HepG2 (cell line): ENCODE measurements at regions not wholly inside any gene's neighbourhood (a gene's known extent, or its start where the extent isn't known, plus 50 kb on each side); places are given as distances from the start of the nearest gene placed in this dataset.

Source experiments
- ATAC-seq: fragments of 200-7000 bp; cut with Tn5 transposase; 3 replicates; pipeline ENCODE4 v1.9.1; 2020; ENCODE audit warnings: mild to moderate bottlenecking, moderate library complexity
- BruUV-seq: library from RNA; stranded (reverse); fragments of 400-500 nt; replicated peaks from 2 replicates; lab custom pipeline; 2021; lab: Mats Ljungman, UMichigan
- CTCF ChIA-PET: fragments of 300-600 bp; formaldehyde crosslinking; extraction: SDS; loops from one replicate; lab custom pipeline; 2021; ENCODE audit warnings: low total read pairs, inconsistent platforms, low intra/inter-chr PET ratio; lab: Yijun Ruan, JAX
- POLR2A ChIA-PET: fragments of 350-600 bp; sonication (Branson Sonifier 250); formaldehyde crosslinking; loops from one replicate; lab custom pipeline; 2020; ENCODE audit warnings: antibody characterized with exemption, inconsistent platforms; lab: Yijun Ruan, JAX
- DNase-seq: peaks from one replicate; pipeline ENCODE4 v3.0.0-alpha.2; 2015; ENCODE audit warnings: low spot score
- FAIRE-seq: peaks from 3 replicates; lab custom pipeline; 2011; peaks lifted over from hg19 to GRCh38; lab: Jason Lieb, UNC
- H2AFZ ChIP-seq: one replicate; pipeline ENCODE4 v1.6.1; 2011; ENCODE audit warnings: low read length, inconsistent platforms
- H3K27ac ChIP-seq: fragments of 300-600 bp; 3 replicates; pipeline ENCODE4 v1.8.0; 2011; ENCODE audit warnings: mixed run types, mild to moderate bottlenecking, mixed read lengths, low read length, inconsistent platforms; ENCODE audit not compliant: insufficient read depth; ENCODE audit errors: extremely low read length
- H3K27me3 ChIP-seq, 2 experiments: fragments of 200-600 bp in 1 of 2; 2 replicates in 1 of 2; 3 replicates in 1 of 2; pipeline versions ENCODE4 v1.6.0 to v1.8.0; 2011; ENCODE audit warnings: low read length in 2 of 2, mild to moderate bottlenecking in 2 of 2, moderate library complexity in 2 of 2, inconsistent platforms in 1 of 2; ENCODE audit not compliant: insufficient read depth in 2 of 2, control insufficient read depth in 1 of 2
- H3K36me3 ChIP-seq, 2 experiments: fragments of 200-600 bp in 1 of 2; replicated peaks in 1 of 2; 2 replicates in 1 of 2; 3 replicates in 1 of 2; pipeline versions ENCODE4 v1.5.1 to v1.8.0; 2011; ENCODE audit warnings: low read length in 2 of 2, inconsistent platforms in 1 of 2; ENCODE audit not compliant: insufficient read depth in 2 of 2, control insufficient read depth in 1 of 2
- H3K4me1 ChIP-seq: 2 replicates; pipeline ENCODE4 v1.5.1; 2012; ENCODE audit warnings: low read length, inconsistent platforms; ENCODE audit not compliant: insufficient read depth
- H3K4me2 ChIP-seq: 2 replicates; pipeline ENCODE4 v1.6.0; 2011; ENCODE audit warnings: low read depth, low read length, inconsistent platforms
- H3K4me3 ChIP-seq, 3 experiments: fragments of 200-600 bp in 1 of 3; sonication (generic), shearing (Covaris generic) in 1 of 3; replicated peaks in 1 of 3; 2 replicates each; pipeline ENCODE4 v1.5.1; 2011 to 2016; ENCODE audit warnings: low read length in 3 of 3, inconsistent platforms in 2 of 3, low read depth in 2 of 3, mild to moderate bottlenecking in 2 of 3, control low read depth in 1 of 3, mixed read lengths in 1 of 3; ENCODE audit not compliant: insufficient read depth in 1 of 3
- H3K79me2 ChIP-seq: one replicate; pipeline ENCODE4 v1.6.1; 2011; ENCODE audit warnings: low read length, inconsistent platforms; ENCODE audit not compliant: insufficient read depth
- H3K9ac ChIP-seq: 2 replicates; pipeline ENCODE4 v1.6.0; 2011; ENCODE audit warnings: mild to moderate bottlenecking, low read depth, low read length, inconsistent platforms; ENCODE audit not compliant: insufficient read depth
- H3K9me3 ChIP-seq: 2 replicates; pipeline ENCODE4 v1.5.1; 2012; ENCODE audit warnings: mild to moderate bottlenecking, low read length
- H4K20me1 ChIP-seq: 2 replicates; pipeline ENCODE4 v1.6.0; 2011; ENCODE audit warnings: inconsistent platforms, mild to moderate bottlenecking, low read length, moderate library complexity; ENCODE audit not compliant: insufficient read depth
- CBX2 ChIP-seq, 2 experiments: fragments of 200-600 bp in 1 of 2; sonication (generic); formaldehyde crosslinking in 1 of 2; IDR thresholded peaks; 2 replicates each; pipeline versions ENCODE4 v1.7.0 to v1.8.1; 2018 to 2022; ENCODE audit warnings: low read depth in 2 of 2, low read length in 1 of 2, mild to moderate bottlenecking in 1 of 2, missing genetic modification reagents in 1 of 2
- CBX5 ChIP-seq: sonication (generic); formaldehyde crosslinking; IDR thresholded peaks from 2 replicates; pipeline ENCODE4 v1.4.0; 2020; ENCODE audit warnings: missing genetic modification reagents, borderline replicate concordance
- DMAP1 ChIP-seq: IDR thresholded peaks from 2 replicates; pipeline ENCODE4 v1.6.1; 2016
- GLI4 ChIP-seq: sonication (generic); formaldehyde crosslinking; IDR thresholded peaks from 2 replicates; pipeline ENCODE4 v1.5.1; 2020; ENCODE audit warnings: missing genetic modification reagents, mild to moderate bottlenecking, moderate library complexity, borderline replicate concordance
- HIVEP1 ChIP-seq: sonication (generic); formaldehyde crosslinking; IDR thresholded peaks from 2 replicates; pipeline ENCODE4 v1.4.0; 2020; ENCODE audit warnings: mild to moderate bottlenecking, missing genetic modification reagents
- HNRNPLL ChIP-seq: fragments of 200-400 bp; formaldehyde crosslinking; IDR thresholded peaks from 2 replicates; pipeline ENCODE4 v1.6.1; 2017; ENCODE audit warnings: mild to moderate bottlenecking, low read depth, low read length; ENCODE audit not compliant: poor library complexity, severe bottlenecking
- MEF2D ChIP-seq: sonication (generic); formaldehyde crosslinking; IDR thresholded peaks from 2 replicates; pipeline ENCODE4 v1.5.1; 2020; ENCODE audit warnings: mild to moderate bottlenecking, missing genetic modification reagents
- NCOR1 ChIP-seq: fragments of 200-600 bp; sonication (generic); IDR thresholded peaks from 2 replicates; pipeline ENCODE4 v1.7.0; 2017; ENCODE audit warnings: antibody characterized with exemption, low read length, borderline replicate concordance
- SAP130 ChIP-seq: IDR thresholded peaks from 2 replicates; pipeline ENCODE4 v1.6.1; 2016; ENCODE audit warnings: low read depth
- WIZ ChIP-seq: sonication (generic); formaldehyde crosslinking; IDR thresholded peaks from 2 replicates; pipeline ENCODE4 v1.5.1; 2020; ENCODE audit warnings: mild to moderate bottlenecking, missing genetic modification reagents
- YEATS4 ChIP-seq: sonication (generic); formaldehyde crosslinking; IDR thresholded peaks from 2 replicates; pipeline ENCODE4 v1.4.0; 2020; ENCODE audit warnings: missing genetic modification reagents, borderline replicate concordance
- ZMYM4 ChIP-seq: sonication (generic); formaldehyde crosslinking; IDR thresholded peaks from 2 replicates; pipeline ENCODE4 v1.8.1; 2023; ENCODE audit warnings: mild to moderate bottlenecking, missing genetic modification reagents
- ZNF17 ChIP-seq: sonication (generic); formaldehyde crosslinking; IDR thresholded peaks from 2 replicates; pipeline ENCODE4 v1.5.0; 2020; ENCODE audit warnings: mild to moderate bottlenecking, missing genetic modification reagents
- ZNF224 ChIP-seq: sonication (generic); formaldehyde crosslinking; IDR thresholded peaks from 2 replicates; pipeline ENCODE4 v1.5.0; 2020; ENCODE audit warnings: mild to moderate bottlenecking, missing genetic modification reagents
- ZNF274 ChIP-seq: sonication (generic); formaldehyde crosslinking; IDR thresholded peaks from 2 replicates; pipeline ENCODE4 v1.5.1; 2020; ENCODE audit warnings: mild to moderate bottlenecking, missing genetic modification reagents
- ZNF292 ChIP-seq: sonication (generic); formaldehyde crosslinking; IDR thresholded peaks from 2 replicates; pipeline ENCODE4 v1.8.1; 2022; ENCODE audit warnings: mild to moderate bottlenecking, low read depth, missing genetic modification reagents, borderline replicate concordance
- ZNF460 ChIP-seq: sonication (generic); formaldehyde crosslinking; IDR thresholded peaks from 2 replicates; pipeline ENCODE4 v1.5.1; 2020; ENCODE audit warnings: missing genetic modification reagents, mild to moderate bottlenecking, borderline replicate concordance
- WGBS: methylation state at CpG from one replicate; pipeline ENCODE4 v1.1.6; 2017; ENCODE audit warnings: low lambda C conversion rate; 5-methylcytosine and 5-hydroxymethylcytosine counted together
- in situ Hi-C: cut with HindIII; loops from 2 replicates; pipeline ENCODE4 v1.10.0; 2017; ENCODE audit warnings: low pct_unique_long_range_greater_than_20kb; ENCODE audit not compliant: extremely low pct_ligation_motif_present
- intact Hi-C: fragments of 100-400 bp; cut with micrococcal nuclease; formaldehyde crosslinking; loops from one replicate; pipeline ENCODE4 v1.10.0; 2022; ENCODE audit not compliant: unreplicated experiment
- TF ChIP-seq, protein P1 (sequence below): sonication (generic); formaldehyde crosslinking; IDR thresholded peaks from 2 replicates; pipeline ENCODE4 v1.5.0; 2020; ENCODE audit warnings: missing genetic modification reagents, mild to moderate bottlenecking, borderline replicate concordance
- TF ChIP-seq, protein P2 (sequence below): sonication (generic); formaldehyde crosslinking; IDR thresholded peaks from 2 replicates; pipeline ENCODE4 v1.4.0; 2020; ENCODE audit warnings: missing genetic modification reagents, mild to moderate bottlenecking, borderline replicate concordance

DNA sequence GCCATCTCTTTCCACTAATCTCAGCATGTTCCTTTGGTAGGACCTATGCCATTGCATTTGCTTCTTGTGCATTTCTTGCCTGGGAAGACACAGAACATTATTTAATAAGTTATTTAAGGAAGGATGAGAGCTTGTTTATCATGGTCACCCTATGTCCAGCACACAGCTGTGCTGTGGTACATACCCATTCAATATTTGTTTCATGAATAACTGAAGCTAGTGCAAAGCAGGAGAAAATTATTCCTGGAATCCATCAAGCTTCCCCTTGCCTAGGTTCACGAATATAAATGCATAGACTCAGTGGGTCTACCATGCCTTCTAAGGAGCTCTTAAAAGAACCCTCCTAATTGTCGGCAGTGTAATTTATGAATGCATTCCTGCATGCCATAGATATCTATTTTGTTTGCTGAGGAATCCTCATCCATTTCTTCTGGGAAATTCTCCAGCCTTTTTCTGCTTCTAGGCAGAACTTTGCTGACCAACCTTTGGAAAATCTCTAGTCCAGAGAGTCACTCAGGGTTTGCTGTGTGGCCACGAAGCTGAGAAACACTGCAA is 599.8 kb upstream of the TMEM132C start:
- Histone ChIP-seq H3K79me2 (no peaks in the 10 kb centered on the region), H3K27me3 (no peaks in the 10 kb centered on the region), H3K4me2 (no peak overlapping the region), H3K36me3 (no peaks in the 10 kb centered on the region), H3K9ac (no peak overlapping the region), H4K20me1 (no peaks in the 10 kb centered on the region), H3K27ac (no peak overlapping the region), H3K4me3 (no peak overlapping the region), H3K4me1 (no peaks in the 10 kb centered on the region), H3K9me3 (no peaks in the 10 kb centered on the region), H2AFZ (no peak overlapping the region)
- CTCF ChIA-PET = no interaction called here
- POLR2A ChIA-PET = no interaction called here
- no TSS peak for BruUV-seq
- intact Hi-C loops = no loop called here
- no peak for ATAC-seq
- no peak for DNase-seq
- 4% methylated on average over 3 of the region's 3 CpGs for WGBS
- TF ChIP-seq YEATS4 (CRISPR knock-in tag) (no peak), ZNF292 (no peak), HNRNPLL (no peak), SAP130 (CRISPR knock-in tag) (no peak), ZNF224 (CRISPR knock-in tag) (no peak), ZNF17 (CRISPR knock-in tag) (no peak), ZNF460 (CRISPR knock-in tag) (no peak), NCOR1 (no peak), MEF2D (CRISPR knock-in tag) (no peak), ZNF274 (CRISPR knock-in tag) (no peak), CBX2 (IDR thresholded peaks at IDR 0.05; ENCODE audit: low read depth, low read length) (no peak), CBX2 (CRISPR knock-in tag; IDR thresholded peaks at IDR 0.05; ENCODE audit: low read depth) (no peak), DMAP1 (no peak), CBX5 (no peak), GLI4 (CRISPR knock-in tag) (no peak), ZMYM4 (CRISPR knock-in tag) (no peak), WIZ (CRISPR knock-in tag) (no peak), HIVEP1 (CRISPR knock-in tag) (no peak)
- TF ChIP-seq, protein P1, sequence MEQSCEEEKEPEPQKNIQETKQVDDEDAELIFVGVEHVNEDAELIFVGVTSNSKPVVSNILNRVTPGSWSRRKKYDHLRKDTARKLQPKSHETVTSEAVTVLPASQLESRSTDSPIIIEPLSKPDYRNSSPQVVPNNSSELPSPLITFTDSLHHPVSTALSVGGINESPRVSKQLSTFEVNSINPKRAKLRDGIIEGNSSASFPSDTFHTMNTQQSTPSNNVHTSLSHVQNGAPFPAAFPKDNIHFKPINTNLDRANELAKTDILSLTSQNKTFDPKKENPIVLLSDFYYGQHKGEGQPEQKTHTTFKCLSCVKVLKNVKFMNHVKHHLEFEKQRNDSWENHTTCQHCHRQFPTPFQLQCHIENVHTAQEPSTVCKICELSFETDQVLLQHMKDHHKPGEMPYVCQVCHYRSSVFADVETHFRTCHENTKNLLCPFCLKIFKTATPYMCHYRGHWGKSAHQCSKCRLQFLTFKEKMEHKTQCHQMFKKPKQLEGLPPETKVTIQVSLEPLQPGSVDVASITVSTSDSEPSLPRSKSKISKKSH (CRISPR knock-in tag) = no peak
- TF ChIP-seq, protein P2, sequence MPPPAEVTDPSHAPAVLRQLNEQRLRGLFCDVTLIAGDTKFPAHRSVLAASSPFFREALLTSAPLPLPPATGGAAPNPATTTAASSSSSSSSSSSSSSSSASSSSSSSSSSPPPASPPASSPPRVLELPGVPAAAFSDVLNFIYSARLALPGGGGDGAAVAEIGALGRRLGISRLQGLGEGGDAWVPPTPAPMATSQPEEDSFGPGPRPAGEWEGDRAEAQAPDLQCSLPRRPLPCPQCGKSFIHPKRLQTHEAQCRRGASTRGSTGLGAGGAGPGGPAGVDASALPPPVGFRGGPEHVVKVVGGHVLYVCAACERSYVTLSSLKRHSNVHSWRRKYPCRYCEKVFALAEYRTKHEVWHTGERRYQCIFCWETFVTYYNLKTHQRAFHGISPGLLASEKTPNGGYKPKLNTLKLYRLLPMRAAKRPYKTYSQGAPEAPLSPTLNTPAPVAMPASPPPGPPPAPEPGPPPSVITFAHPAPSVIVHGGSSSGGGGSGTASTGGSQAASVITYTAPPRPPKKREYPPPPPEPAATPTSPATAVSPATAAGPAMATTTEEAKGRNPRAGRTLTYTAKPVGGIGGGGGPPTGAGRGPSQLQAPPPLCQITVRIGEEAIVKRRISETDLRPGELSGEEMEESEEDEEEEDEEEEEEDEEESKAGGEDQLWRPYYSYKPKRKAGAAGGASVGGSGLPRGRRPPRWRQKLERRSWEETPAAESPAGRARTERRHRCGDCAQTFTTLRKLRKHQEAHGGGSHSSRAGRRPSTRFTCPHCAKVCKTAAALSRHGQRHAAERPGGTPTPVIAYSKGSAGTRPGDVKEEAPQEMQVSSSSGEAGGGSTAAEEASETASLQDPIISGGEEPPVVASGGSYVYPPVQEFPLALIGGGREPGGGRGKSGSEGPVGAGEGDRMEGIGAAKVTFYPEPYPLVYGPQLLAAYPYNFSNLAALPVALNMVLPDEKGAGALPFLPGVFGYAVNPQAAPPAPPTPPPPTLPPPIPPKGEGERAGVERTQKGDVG (CRISPR knock-in tag) = no peak
- in situ Hi-C loops = no loop called here
- no peak for FAIRE-seq
